GM11168 (cell line): ENCODE measurements at regions not wholly inside any gene's neighbourhood (a gene's known extent, or its start where the extent isn't known, plus 50 kb on each side); places are given as distances from the start of the nearest gene placed in this dataset.

Experiments used
- in situ Hi-C: fragments of 300-500 bp; cut with MboI; formaldehyde crosslinking; loops from one replicate; pipeline ENCODE4 v1.12.0; 2022; ENCODE audit warnings: low sequenced_read_pairs; ENCODE audit not compliant: unreplicated experiment

DNA sequence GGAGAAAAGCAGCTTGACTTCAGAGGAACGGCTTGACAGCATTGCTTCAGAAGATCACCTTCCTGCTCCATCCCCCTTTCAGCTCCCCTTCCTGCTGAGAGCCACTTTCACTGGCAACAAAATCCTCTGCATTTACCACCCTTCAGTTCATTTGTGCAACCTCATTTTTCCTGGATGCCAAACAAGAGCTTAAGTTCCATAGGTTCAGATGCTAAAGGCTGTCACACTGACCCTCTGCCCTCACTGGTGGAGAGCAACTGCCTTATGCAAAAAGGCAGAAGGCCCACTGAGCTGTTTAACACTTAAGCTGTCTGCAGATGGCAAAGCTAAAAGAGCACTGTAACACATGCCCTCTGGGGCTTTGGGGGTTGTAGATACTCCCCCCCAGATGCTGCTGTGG lies 131.2 kb upstream of the SPACA1 start:
- in situ Hi-C loops = no loop called here

DNA sequence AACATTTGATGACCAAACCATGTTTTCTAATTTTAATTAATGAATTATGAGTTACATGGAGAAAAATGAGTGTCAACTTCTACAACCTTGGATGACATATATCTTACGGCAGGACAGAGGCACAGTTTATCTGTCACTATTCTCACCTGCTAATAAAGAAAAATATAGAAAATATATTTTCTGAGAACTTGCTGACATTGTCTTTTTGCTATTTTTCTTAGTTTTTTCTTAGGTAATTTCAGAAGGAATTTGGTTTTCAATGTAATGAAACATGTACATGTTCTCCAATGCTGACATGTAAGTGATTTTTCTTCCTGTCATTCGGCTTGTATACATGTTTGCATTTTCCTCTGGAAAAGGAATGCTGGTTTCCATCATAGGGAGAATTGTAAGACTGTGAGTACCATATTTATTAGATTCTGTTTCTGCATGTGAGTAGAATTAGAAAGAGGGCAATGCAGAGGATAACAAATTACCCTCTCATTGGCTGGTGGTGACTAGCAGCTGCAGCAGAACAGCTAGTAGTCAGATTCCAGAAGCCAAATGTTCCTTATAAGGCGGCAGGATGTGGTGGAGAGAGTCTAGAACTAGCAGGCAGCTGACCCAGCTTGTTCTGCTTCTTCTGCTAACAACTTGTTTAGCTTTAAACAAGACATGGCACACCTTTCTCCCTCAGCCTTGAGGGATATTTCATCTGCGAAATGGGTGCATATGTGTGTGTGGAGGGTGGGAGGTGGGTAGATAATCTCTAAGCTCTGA lies 132.8 kb upstream of the SPACA1 start:
- in situ Hi-C loops = no loop called here

DNA sequence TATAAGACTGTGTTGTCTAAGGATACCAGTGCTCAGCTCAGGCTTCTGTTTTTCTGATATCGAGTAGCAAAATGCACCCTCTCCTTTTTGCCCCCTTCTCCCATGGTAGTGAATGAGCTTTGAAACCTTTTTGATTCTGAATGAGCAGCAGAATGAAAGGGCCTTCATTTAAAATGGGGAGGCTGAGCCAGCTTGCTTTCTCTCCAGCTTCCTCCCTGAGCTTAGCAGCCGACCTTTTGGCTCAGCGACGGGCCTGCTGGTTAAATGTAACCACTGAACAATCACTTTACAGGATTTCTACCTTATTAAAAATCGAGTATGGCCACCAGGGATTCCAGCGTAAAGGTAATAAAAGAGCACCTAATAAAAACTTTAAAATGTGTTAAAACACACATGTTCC lies 133.7 kb upstream of the SPACA1 start:
- in situ Hi-C loops = no loop called here

DNA sequence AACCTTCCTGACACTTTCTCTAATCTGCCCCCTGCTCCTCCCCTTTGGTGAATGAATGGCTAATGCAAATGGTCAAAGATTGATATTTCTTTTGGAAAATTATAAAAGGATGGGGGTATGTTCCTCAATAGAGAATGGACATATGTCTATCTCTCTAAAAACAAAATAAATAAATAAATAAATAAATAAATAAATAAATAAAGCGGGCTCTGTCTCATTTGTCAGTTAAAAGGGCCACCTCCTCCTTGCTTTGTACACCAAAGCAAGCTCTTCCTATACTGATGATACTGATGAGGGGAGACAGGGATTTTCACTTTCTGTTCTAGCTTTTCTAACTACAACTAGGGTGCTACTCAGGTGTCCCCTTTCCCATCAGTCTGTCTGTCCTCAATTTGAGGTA lies 135.5 kb upstream of the SPACA1 start:
- in situ Hi-C loops = no loop called here

DNA sequence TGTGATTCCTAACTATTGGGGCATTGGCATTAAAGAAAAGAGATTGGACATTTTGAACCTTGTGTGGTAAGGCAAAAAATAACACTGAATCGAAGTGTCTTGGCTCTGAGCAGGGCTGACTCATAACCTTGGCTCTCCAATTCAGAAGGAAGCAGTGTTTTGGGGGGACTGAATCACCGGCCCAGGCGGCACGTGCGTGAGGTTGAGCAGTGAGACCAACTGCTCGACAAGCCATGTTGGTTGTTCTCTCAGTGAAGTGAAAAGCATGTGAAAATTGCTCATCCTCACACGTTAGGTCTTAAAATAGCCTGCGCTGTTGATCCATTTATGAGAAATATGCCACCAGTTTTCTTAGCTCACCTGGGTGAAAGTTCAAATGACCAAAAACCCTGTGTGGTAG lies 137.8 kb upstream of the SPACA1 start:
- in situ Hi-C loops = no loop called here

DNA sequence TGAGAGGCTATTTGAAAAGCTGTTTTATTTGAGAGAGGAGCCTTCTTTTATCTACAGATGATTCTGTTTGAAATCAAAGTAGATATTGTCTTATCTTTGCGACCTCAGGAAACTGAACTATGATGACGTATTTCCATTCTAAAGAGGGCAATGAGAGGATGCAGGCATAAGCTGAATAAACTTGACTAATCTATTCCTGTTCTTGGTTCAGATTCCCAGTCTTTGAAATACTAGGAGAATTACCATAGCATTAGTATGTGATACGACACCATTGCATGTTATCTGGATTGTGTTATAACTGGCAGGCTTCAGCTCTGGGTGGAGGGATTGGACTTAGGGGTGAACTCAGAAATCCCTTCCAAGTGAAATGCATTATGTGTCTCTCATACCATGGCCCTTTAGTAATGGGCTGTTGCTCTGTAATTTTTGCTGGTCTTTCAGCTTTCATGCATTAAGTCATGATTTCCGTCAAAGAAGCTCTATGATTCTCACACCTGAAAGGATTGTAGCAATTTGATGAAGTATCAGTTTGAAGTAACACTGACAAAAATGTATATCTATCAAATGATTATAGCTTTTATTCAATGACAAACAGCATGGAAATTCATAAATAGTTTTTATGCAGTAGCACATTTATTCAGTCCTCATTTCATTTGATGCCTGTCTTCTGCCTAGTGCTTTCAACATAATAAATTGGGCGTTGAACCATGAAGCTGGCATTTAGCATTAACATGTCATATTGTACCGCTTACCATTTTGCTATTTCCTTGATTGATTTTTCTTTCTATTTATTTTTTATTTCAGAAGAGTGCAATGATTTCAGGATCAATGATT lies 138.4 kb upstream of the SPACA1 start:
- in situ Hi-C loops = no loop called here

DNA sequence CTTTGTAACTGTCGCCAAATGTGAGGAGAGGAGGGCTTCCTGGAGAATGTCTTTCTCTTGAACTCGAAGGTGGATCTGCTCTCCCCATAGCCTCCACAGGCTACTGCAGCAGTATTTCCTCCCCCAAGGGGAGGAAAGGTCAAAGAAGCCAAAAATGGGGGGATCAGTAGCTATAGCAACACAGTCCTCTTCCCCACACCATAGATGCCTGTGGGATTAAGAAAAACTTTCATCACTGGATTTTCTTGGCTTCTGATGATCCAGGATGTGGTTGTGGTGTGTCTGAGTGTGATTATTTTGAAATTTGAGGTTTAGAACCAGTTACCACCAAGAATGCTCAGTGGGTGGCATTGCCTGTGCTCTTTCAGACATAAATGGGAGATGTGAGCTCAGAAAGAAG lies 140.1 kb upstream of the SPACA1 start:
- in situ Hi-C loops = no loop called here

DNA sequence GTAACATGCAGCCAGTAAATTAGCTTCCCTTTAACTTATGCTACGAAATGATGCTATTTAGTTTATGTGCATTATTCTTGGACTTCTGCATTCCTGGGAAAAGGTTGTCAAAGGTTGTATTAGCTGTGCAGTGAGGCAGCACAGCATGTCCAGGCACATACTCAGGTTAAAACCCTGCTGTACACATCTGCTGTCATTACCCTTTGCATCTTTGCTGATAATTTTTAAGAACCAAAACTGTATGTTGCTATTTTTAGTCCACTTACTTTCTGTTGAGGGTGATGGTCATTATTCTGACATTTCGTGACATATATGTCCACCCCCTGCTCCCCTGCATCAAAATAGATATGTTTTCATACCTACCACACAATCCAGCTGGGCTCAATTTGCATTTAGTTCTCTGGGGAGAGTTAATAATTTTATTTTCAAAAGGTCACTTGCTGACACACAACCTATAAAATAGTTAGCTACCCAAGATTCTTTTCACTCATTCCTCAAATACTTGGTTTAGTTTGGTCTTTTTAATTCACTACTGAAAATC lies 142.5 kb upstream of the SPACA1 start:
- in situ Hi-C loops = no loop called here

DNA sequence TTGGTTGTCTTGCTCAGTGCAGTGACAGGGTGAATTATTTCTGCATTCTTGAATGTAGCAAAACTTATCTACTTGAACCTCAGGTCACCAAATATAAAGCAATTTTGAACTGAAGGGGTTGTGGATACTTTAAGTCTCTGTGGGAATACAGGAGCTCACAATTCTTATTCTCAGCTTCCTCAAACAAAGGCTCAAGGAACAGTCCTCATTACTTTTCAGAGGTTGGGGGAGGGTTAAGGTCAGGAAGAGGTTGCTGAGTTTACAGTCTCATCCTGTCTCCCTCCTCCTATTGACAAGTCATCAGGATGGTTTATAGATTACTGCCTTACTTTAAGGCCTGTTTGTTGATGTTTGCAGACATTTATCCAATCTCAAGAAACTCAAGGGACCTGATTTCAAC lies 143.6 kb upstream of the SPACA1 start:
- in situ Hi-C loops = no loop called here

DNA sequence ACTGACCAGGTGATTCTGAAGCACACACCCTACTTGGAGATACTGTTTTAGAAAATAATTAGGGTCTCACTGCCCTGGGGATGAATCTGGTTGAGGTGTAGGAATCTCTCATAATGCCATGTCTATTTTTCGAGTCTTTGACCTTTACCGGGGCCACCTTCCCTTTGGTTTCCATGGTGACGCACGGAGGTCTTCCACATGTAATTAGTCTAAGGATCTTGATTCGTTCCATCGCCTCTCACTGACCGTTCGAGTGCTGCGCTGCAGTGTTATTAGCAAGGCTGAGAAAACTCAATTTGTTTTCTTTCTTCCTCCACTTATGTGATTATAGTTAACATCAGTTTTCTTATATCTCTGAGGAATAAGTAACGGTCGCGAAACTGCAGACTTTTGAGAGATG lies 144.3 kb upstream of the SPACA1 start:
- in situ Hi-C loops = no loop called here

DNA sequence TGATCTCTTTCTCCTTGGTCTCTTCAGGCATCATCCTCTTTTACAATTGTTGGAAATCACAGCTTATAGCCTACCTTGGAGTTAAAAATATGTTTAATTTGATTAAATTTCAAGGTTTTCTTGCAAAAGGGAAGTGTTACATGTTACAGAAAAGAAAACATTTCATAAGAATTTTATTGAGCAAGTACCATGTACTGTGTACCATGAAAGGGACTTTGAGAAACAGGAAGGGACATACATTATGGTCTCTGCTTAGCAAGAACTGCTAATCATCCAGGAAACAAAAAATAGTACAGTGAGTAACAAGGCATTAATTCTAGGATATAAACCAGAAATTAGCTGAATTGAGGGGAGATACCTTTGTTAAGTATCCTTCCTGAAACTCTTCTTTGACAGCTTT lies 145.3 kb upstream of the SPACA1 start:
- in situ Hi-C loops = no loop called here

DNA sequence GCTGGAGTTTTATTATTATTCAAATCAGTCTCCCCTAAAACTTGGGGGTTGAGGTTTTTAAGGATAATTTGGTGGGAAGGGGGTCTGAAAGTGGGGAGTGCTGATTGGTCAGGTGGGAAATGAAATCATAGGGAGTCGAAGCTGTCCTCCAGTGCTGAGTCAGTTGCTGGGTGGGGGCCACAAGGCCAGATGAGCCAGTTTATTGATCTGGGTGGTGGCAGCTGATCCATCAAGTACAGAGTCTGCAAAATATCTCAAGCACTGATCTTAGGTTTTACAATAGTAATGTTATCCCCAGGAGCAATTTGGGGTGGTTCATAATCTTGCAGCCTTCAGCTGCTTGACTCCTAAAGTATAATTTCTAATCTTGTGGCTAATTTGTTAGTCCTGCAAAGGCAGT lies 146.0 kb upstream of the SPACA1 start:
- in situ Hi-C loops = no loop called here

DNA sequence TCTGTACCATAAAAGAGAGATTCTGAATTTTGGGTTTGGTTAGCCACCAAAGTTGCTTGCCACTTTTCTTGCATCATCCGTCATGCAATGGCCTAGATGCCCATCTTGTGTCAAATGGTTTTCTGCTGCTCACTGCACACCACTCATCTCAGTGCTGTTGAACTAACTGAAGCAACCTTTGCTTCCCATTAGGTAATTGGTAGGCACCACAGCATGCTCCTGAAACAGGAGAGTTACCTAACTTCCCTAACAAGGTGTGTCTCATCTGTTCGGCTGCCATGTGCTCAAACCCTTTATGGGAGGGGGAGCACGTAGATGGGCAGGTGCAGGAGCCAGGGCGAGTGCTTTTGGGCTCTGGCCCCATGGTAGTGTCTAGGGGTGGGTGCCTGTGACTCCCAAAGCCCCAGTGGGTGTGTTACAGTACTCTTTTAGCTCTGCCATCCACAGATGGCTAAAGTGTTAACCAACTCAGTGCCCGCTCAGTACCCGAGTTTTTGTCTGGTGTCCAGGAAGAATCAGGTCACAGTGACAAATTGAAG lies 147.4 kb upstream of the SPACA1 start:
- in situ Hi-C loops = no loop called here

DNA sequence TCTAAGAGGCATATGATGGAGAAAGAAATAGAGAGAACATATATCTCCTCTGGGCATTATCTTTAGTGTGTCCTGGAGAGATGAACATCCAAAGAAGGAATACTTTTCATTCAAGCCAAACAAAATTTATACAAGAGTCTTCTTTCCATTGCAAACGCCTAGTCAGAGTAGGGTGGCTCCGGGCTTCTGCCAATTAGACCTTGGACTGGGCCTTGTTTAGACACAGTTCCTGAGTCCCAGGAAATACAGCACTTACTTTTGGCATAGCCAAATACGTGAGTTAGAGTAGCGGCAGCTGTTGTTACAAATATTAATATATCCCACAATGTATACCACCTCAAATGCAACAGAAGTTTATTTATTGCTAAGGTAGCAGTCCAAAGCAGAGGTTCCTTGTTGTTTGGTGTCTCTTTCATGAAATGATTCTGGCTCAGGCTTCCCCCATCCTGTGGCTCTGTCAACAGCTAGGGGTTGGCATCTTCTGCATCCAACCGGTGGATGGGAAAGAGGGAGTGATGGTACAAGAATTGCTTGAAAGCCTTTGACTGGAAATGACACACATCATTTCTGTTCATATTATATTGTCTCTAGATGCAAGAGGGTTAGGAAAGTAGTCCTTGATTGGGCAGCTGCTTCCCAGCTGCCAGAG lies 148.0 kb upstream of the SPACA1 start:
- in situ Hi-C loops = no loop called here

DNA sequence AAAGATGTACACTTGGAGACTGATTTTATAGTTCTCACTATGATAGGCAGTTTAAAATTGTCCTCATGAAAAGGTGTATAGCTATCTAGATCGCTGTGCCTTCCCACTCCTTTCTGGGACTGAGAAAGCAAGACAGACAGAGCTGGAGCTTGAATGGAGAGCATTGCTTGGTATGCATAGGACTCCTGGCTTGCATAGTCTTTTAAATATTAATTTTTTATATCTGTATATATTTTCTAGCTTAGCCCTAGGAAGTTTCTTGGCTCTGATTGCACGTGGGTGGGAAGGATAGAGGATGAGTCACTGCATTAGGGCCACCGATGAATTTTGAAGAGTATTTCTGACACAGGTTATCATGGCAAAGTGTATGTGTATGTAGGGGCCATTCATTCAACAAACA lies 150.0 kb upstream of the SPACA1 start:
- in situ Hi-C loops = no loop called here

DNA sequence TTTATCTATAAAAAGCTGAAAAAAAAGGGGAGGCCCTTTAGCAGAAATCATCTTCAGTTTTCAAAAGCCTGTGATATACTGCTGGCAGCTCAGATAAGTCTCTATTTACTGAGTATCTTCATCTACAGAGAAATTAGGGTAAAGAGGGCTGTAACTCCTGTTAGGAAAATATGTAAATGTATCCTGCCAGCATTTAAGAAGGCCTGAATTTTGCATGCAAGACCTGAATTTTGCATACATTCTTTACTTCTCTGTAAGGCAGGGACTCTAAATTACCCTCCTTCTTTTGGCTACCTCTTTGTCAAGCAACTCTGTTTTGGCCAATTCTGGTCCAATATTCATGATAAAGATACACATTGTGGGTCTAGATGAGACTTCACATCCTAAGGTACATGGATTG lies 150.6 kb upstream of the SPACA1 start:
- in situ Hi-C loops = no loop called here

DNA sequence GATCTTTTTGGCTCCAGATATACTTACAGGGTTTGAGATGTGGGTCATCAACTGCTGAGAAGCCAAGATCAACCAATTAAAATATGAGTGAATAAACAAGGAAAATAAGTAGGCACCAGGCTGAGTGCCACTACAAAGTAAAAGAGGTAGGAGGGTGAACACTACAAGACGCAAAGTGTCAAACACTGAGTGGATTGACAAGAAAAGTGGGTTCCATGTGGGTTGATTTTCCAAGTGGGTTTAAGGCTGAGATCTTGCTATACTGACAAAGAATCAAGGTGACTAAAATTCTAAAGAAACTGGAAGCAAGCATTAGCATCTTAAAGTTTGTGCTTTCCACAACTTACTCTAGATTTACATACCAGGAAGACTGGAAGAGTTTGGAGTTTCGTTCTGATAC lies 160.4 kb upstream of the SPACA1 start:
- in situ Hi-C loops = no loop called here

DNA sequence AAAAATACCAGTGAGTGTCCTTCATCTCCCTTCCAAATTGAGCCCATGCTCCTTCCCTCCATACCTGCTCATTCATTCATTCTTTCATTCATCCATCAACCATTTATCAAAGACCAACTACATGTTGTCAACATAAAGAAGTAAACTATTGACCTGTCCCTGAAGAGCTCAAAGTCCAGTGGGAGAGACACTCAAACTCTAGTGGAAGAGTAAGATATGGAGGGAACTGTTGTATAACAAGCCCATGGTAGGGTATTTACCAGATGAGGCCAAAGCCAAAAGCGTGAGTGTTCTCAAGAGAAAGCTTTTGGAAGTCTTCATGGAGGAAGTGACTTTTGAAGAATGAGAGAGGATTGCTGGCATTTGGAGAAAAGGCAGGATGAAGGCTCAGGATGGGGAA lies 163.4 kb upstream of the SPACA1 start:
- in situ Hi-C loops = no loop called here

DNA sequence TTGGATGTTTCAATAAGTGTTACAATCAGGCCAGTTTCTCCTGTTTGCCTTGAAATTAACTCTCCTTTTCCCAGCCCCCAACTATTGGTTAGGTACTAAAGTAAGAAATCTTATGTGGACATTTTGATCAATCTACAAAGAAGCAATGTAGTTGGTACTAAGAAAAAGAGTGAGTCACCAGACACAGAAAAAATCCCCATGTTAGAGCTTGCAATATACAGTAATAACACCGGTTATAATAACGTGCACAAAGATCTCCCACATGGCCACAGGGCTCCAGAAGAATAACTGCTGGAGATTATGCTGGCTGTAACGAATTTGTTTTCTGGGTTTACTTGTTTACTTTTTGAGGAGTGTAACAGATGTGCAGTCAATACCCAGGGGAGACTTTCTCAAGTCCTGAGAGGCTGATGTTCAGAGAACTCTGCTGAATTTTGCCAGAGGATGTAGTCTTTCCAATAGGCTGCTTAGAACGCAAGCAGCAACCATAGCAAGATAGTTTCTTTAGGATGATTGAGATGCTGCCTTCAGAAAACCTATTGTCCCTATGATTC lies 166.2 kb upstream of the SPACA1 start:
- in situ Hi-C loops = no loop called here

DNA sequence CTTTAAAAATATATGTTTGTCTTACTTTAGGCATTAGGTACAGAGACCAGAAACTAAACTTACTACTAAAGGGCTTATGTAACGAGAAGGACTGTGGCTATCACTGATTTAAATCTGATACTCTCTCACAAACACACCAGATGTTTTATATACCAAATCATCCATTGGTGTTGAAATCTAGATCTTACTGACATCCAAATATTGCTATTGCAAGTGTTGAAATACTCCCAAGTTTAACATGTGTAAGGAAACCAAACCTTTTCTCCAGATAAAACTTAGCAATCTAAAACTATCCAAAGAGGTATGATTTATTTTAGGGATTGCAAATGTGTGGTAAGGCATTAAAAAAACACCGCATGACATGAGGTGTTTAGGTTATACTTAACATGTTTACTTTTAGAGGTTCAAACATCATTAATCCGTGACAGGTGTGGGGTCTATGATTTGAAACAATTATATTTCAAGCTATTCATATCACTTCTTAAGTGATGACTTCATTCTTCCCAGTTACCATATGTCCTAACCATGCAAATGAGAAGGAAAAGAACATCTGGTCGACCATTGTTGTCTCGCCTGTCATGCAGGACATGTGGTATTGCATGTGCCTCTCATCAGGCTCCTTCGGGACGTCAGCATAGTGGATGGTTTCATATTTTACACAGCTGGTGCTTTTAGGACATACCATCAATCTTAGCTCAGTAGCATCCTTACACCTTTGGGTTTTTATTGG lies 168.3 kb upstream of the SPACA1 start:
- in situ Hi-C loops = no loop called here
